ENCODE measurements at regions not wholly inside any gene's neighbourhood (a gene's known extent, or its start where the extent isn't known, plus 50 kb on each side); places are given as distances from the start of the nearest gene placed in this dataset.
"Not testable (repeated sequence)": the region's sequence is repeated elsewhere in the genome, so short reads cannot be mapped to it uniquely, and the experiment has no call there.

DNA sequence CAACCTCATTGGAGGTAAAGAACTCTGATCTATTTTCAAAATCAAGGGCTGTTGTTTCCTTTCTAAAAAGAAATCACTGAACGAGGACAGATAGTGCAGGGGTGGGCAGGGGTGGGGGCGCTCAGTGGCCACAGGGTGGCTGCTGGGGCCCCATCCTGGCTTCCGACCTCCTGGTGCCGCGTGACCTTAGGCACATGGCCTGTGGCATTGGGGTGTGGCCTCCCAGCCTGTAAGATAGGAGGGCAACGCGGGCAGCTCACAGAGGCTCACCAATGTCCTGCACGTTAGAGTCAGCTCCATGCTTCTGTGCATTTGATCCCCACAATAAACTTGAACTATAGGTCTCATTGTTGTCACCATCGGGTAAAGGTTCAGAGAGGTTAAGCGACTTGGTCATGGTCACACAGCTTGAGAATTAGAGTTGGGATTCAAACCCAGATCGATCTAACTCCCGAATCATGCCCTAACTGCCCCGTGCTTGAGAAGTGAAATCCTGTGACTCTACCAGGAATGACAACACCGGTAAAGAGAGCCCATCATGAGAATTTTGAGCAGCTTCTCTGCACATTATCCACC lies 148.0 kb upstream of the SLC6A11 start:
- DNase-seq, result no peak

DNA sequence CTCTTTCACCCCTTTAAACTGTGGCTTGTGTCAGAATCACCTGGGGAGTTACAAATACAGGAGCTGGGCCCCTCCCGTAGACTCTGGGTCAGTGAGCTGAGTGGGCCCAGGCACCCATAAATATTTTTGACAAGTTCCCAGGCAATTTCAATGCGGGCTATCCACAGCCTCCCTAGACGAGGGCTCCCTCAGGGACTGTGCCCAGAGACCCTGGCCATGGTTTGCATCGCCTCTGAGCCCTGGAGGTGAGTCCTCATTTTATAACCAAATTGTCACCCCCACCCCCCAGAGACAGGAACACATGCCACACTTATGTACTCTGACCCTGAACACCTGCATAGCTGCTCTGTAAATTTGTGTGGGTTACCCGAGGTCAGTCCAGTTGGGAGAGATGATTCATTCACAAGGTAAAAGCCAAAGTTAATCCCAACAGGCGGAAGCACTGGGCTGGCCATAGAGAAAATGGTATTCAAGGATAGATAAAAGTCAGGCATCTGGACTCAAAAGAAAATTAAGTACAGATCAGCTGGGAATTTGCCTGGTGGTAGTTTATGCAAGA lies 146.5 kb upstream of the SLC6A11 start:
- DNase-seq, result no peak

DNA sequence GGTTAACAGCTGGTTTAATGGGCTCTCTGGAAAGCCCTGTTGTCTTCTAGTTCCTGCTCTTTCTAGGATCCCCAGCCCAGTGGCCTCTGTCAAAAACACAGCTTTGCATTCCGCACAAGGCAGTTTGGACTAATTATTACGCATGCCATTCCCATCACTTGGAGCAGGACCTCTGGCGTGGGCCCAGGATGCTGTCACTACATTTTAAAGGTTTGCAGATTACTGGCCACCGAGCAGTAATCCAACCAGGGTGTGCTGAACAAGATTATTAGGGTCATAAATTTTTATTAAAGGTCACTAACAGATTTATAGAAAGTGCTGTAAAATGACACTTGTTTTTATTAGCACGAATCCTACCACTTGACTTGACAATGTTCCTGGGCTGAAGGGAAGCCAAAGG lies 143.6 kb upstream of the SLC6A11 start:
- DNase-seq, result no peak

GRCh38 chr3:10674578-10674977 lies 141.4 kb upstream of the SLC6A11 start:
- DNase-seq, result no peak

- DNase-seq, result no peak
Measured at GRCh38 chr3:10676905-10677304, 139.1 kb upstream of the SLC6A11 start.

GRCh38 chr3:10678796-10679376 lies 137.1 kb upstream of the SLC6A11 start:
- no peak for DNase-seq

GRCh38 chr3:10680796-10681195 lies 135.2 kb upstream of the SLC6A11 start:
- DNase-seq, result no peak

DNA sequence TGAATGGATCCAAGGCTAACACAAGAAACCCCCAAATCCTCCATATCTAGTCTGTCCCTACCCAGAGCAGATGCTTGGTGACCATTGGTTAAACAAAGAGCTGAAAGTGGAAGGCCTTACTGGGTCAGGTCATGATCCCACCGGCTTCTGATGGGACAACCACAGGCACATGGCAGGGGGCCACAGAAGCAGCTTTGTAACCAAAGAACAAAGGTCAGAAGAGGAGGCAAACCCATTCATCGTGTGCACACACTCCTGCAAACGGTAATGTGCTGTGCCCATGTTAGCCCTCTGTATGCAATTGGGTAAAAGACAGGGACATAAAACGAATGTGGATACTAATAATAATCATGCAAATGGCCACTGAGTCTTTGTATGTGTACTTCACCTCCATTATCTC lies 133.3 kb upstream of the SLC6A11 start:
- DNase-seq, result no peak

GRCh38 chr3:10683106-10683505 lies 132.9 kb upstream of the SLC6A11 start:
- no peak for DNase-seq

- no peak for DNase-seq
Measured at GRCh38 chr3:10688126-10688525, 127.9 kb upstream of the SLC6A11 start.

GRCh38 chr3:10688548-10689172 lies 127.4 kb upstream of the SLC6A11 start:
- DNase-seq, result no peak

DNA sequence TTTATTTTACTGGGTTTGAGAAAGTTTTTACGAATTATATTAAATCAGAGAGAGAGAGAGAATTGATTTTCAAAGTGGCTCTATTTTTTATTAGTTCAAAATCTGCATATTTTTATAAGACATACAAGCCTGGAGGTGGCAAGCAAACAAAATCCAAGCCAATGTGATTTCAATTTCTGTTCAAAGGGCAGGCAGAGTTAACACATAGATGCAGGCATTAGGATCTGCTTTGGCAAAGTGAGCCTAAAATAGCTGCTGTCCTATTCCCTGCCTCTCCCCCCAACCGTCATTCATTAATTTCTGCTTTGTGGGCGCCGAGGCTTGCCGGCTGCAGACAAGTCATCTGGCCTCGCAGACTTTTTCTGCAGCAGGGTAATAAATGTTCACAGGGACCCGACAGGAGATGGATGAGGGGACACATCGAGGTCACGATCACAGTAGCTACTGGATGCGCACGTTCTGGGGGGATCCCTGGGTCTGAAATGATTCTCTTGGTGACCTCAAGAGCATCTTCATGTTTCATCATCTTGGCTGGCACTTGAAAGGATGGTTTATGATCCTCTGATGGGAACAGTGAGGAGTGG lies 123.9 kb upstream of the SLC6A11 start:
- DNase-seq, result no peak

DNA sequence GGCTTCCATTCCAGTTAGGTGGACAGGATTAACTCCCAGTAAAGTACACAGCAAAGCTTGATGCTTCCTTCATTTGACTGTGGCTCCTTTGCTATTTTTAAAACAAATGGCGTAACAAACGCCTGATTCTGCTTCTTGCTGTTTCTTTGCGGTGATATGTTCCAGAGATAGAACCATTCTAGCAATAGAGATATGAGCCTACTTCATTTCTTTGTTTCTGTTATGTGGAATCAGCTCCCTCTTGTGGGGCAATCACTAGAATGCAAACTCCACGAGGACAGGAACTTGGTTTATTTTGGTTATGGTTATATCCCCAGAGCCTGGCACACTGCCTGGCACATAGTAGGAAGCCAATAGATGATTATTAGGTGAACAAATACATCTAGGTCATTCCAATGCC lies 122.6 kb upstream of the SLC6A11 start:
- DNase-seq, result no peak

DNA sequence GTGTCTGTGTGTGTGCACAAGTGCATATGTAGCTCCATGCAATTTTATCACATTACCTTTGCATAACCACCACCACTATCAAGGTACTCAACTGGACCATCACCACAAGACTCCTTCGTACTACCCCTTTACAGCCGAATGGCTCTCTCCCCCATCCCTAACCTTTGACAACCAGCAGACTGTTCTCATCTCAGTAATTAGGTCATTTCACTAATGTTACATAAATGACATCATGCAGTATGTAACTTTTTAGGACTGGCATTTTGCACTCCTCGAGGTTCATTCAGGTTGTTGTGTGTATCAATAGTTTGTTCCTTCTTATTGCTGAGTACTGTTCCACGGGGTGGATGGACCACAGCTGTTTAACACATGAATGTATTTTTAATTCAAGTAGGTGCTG lies 121.8 kb upstream of the SLC6A11 start:
- no peak for DNase-seq

GRCh38 chr3:10695186-10695585 lies 120.8 kb upstream of the SLC6A11 start:
- DNase-seq, result not testable (repeated sequence)

GRCh38 chr3:10695595-10696285 lies 120.3 kb upstream of the SLC6A11 start:
- no peak for DNase-seq

- DNase-seq, result no peak
Measured at GRCh38 chr3:10697918-10698317, 118.1 kb upstream of the SLC6A11 start.

- no peak for DNase-seq
Measured at GRCh38 chr3:10700821-10701220, 115.2 kb upstream of the SLC6A11 start.

DNA sequence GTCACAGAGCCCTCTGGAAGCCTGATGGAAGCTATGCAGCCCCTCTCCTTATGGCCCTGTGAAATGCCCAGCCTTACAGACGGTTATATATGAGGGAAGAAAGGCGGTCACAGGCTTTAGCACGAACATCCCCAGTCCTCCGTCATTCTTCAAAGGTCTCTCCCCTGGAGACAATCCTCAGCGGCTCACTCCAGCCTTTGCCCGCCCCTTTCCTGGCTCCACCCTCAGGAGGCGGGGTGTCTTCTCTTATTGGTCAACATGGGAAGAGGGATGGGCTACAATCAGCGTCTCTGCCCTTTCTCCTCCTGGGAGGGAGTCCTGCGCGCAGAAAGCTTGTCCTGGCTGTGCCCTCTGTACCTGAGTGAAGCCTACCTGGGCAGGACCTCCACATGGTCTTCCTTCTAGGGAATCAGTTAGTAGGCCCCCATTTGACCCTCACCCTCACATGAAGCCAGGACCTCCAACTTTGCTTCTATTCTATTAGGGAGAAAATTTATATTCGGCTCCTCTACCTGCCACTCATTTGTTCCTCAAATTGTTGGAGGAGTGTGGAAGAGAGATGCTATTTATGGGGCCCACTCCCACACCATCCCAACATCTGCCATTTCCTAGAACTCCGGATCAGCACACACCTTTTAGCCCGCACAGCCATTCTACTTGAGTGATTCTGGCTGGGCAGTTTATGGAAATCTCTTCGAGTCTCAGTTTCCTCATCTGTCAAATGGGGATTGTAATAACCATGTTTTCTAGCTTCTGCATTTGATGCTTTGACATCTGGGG lies 112.9 kb upstream of the SLC6A11 start:
- no peak for DNase-seq

- no peak for DNase-seq
Measured at GRCh38 chr3:10703875-10704274, 112.2 kb upstream of the SLC6A11 start.

- DNase-seq, result no peak
Measured at GRCh38 chr3:10706156-10706739, 109.8 kb upstream of the SLC6A11 start.

- no peak for DNase-seq
Measured at GRCh38 chr3:10706740-10707399, 109.2 kb upstream of the SLC6A11 start.

All from CD4-positive, alpha-beta T cell treated with Interferon gamma for 1 hour (primary cell).